ENCODE measurements at regions not wholly inside any gene's neighbourhood (a gene's known extent, or its start where the extent isn't known, plus 50 kb on each side); places are given as distances from the start of the nearest gene placed in this dataset.

- no peak for DNase-seq
These were observed 489.4 kb downstream of the PRELID2 start for GRCh38 chr5:145345511-145346287.

- no peak for DNase-seq
These were observed 493.3 kb downstream of the PRELID2 start for GRCh38 chr5:145341842-145342241.

GRCh38 chr5:145340099-145340498 is 495.0 kb downstream of the PRELID2 start:
- DNase-seq: no peak

GRCh38 chr5:145324767-145325479 is 510.2 kb downstream of the PRELID2 start:
- no peak for DNase-seq

- DNase-seq: no peak
These were observed 511.0 kb downstream of the PRELID2 start for GRCh38 chr5:145324101-145324500.

GRCh38 chr5:145316282-145316681 is 518.9 kb downstream of the PRELID2 start:
- no peak for DNase-seq

- no peak for DNase-seq
These were observed 527.2 kb downstream of the PRELID2 start for GRCh38 chr5:145307866-145308382.

GRCh38 chr5:145295236-145295835 is 539.8 kb downstream of the PRELID2 start:
- DNase-seq: no peak

- no peak for DNase-seq
These were observed 540.8 kb downstream of the PRELID2 start for GRCh38 chr5:145294331-145294730.

GRCh38 chr5:145293716-145294115 is 541.4 kb downstream of the PRELID2 start:
- no peak for DNase-seq

- DNase-seq: no peak
These were observed 542.9 kb downstream of the PRELID2 start for GRCh38 chr5:145292278-145292677.

GRCh38 chr5:145283141-145283810 is 551.9 kb downstream of the PRELID2 start:
- no peak for DNase-seq

GRCh38 chr5:145280806-145281205 is 554.3 kb downstream of the PRELID2 start:
- DNase-seq: no peak

GRCh38 chr5:145280214-145280613 is 554.9 kb downstream of the PRELID2 start:
- no peak for DNase-seq

GRCh38 chr5:145260670-145261069 is 574.5 kb downstream of the PRELID2 start:
- DNase-seq: no peak

GRCh38 chr5:145247745-145248040 is 587.4 kb downstream of the PRELID2 start:
- DNase-seq: no peak

GRCh38 chr5:145246961-145247744 is 588.0 kb downstream of the PRELID2 start:
- no peak for DNase-seq

- no peak for DNase-seq
These were observed 588.8 kb downstream of the PRELID2 start for GRCh38 chr5:145246379-145246778.

- DNase-seq: no peak
These were observed 589.8 kb downstream of the PRELID2 start for GRCh38 chr5:145245354-145245753.

- no peak for DNase-seq
These were observed 590.4 kb downstream of the PRELID2 start for GRCh38 chr5:145244788-145245187.

GRCh38 chr5:145244251-145244650 is 590.9 kb downstream of the PRELID2 start:
- DNase-seq: no peak

- DNase-seq: no peak
These were observed 592.1 kb downstream of the PRELID2 start for GRCh38 chr5:145243016-145243415.

GRCh38 chr5:145242551-145242950 is 592.6 kb downstream of the PRELID2 start:
- no peak for DNase-seq

Measured in NCI-H1694 (cell line).